ENCODE measurements at regions not wholly inside any gene's neighbourhood (a gene's known extent, or its start where the extent isn't known, plus 50 kb on each side); places are given as distances from the start of the nearest gene placed in this dataset.

GRCh38 chr20:52738081-52738480 lies 234.1 kb upstream of the TSHZ2 start:
- TF ChIP-seq POLR2AphosphoS5 (IDR thresholded peaks at IDR 0.05), result no peak
- TF ChIP-seq POLR2A (IDR thresholded peaks at IDR 0.05; ENCODE audit: low read depth), result no peak
- TF ChIP-seq, protein P1, sequence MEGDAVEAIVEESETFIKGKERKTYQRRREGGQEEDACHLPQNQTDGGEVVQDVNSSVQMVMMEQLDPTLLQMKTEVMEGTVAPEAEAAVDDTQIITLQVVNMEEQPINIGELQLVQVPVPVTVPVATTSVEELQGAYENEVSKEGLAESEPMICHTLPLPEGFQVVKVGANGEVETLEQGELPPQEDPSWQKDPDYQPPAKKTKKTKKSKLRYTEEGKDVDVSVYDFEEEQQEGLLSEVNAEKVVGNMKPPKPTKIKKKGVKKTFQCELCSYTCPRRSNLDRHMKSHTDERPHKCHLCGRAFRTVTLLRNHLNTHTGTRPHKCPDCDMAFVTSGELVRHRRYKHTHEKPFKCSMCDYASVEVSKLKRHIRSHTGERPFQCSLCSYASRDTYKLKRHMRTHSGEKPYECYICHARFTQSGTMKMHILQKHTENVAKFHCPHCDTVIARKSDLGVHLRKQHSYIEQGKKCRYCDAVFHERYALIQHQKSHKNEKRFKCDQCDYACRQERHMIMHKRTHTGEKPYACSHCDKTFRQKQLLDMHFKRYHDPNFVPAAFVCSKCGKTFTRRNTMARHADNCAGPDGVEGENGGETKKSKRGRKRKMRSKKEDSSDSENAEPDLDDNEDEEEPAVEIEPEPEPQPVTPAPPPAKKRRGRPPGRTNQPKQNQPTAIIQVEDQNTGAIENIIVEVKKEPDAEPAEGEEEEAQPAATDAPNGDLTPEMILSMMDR (IDR thresholded peaks at IDR 0.05), result no peak

Data from esophagus muscularis mucosa (tissue), 3 donors.